HuH-7.5 (cell line): ENCODE measurements at regions not wholly inside any gene's neighbourhood (a gene's known extent, or its start where the extent isn't known, plus 50 kb on each side); places are given as distances from the start of the nearest gene placed in this dataset.

Experiments
- DNase-seq: peaks from one replicate; pipeline ENCODE4 v3.0.0; 2011; ENCODE audit warnings: low spot score

DNA sequence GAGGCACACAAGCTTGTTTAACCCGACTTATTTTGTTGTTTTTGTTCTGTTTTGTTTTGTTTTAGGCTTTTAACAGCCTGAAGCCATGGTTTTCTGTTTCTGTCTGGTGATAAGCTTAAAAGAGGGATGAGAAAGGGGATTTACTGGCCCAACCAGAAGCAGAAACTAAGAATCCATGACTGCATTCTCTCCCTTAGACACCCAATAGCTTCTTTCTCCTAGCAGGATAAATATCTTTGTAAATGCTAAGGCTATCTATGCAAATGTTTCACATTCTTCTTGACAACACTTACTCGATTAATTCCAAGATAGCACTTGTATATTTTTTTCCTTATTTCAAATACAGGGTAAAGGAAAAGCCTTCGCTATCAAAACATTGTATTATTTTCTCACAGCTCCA, 53.7 kb upstream of the SMAD1 start:
- no peak for DNase-seq

DNA sequence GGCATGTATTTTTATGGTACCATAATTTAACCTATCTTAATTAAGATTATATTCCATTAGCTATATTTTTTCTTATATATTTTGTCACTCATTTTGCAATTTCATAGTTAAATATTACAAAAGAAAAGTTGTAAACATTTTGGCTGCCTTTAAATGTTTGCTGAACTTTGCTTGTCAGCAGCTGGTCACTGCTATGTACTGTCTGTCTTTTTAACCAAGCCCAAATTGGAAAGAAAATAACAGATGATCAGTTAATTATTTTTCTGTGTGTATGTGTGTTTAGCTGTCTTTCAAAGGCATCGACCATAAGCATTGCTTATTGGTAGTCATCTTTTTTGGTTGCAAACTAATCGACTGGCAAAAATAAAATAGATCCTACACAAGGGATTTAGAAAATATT, 54.4 kb upstream of the SMAD1 start:
- no peak for DNase-seq

DNA sequence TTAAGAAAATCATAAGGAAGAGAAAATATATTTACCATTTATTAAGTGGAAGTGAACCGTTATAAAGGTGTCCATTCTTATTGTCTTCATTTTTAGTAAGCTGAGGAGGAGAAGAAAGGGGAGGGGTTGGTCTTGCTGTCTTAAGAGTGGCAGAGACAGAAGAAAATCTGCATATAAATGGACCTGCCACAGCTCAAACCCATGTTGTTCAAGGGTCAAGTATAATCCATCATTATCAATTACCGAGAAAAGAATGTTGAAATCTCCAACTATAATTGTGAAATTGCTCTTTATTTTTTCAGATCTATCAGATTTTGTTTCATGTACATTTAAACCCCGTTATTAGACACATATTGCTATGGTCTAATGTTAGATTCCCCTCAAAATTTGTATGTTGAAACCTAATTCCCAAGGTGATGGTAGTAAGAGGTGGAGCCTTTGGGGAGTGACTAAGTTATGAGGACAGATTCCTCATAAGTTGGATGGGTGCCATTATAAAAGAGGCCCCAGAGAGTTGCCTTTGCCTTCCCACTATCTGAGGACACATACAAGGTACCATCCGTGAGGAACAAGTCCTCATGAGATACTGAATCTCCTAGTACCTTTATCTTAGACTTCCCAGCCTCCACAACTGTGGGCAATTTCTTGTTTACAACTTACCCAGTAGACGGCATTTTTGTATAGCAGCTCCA, 58.5 kb upstream of the SMAD1 start:
- no peak for DNase-seq

DNA sequence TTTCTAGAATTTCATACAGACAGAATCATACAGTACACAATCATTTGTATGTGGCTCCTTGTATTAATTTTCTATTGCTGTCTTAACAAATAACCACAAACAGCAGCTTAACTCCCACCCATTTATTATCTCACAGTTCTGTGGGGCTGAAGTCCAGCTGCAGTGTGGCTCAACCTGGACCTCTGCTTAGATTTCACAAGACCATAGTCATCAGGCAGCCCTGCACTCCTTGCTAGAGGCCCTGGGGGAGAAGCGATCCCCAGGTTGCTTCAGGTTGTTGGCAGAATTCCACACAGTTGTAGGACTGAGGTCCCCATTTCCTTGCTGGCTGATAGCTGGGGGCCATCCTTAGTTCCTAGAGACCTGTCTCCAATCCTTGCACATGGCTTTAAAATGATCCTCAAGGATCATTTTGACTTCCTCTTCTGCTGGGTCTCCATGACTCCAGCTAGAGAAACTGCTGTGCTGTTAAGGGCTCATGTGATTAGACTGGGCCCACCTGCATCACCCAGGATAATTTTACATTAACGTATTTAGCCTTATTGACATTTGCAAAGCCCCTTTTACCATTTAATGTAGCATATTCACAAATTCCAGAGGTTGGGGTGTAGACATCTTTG, 60.9 kb upstream of the SMAD1 start:
- DNase-seq = peak; percentile 26

DNA sequence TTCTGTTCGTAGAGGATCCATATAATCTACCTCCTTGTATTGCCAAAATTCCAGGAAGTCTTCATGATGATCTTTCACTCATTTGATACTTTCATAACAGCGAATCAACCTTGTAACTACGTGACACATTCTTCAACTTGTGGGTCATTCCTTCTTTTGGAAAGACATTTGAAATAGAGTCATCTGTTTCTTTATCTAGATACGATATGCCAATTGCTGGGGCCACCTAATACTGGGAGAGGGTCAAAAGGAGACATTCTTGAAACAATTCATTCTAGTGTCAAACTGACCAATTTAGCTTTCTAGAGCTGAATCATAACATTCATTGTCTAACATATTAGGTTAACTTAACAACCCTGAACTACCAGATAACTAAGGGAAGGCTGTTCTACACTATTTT, 62.9 kb upstream of the SMAD1 start:
- no peak for DNase-seq

DNA sequence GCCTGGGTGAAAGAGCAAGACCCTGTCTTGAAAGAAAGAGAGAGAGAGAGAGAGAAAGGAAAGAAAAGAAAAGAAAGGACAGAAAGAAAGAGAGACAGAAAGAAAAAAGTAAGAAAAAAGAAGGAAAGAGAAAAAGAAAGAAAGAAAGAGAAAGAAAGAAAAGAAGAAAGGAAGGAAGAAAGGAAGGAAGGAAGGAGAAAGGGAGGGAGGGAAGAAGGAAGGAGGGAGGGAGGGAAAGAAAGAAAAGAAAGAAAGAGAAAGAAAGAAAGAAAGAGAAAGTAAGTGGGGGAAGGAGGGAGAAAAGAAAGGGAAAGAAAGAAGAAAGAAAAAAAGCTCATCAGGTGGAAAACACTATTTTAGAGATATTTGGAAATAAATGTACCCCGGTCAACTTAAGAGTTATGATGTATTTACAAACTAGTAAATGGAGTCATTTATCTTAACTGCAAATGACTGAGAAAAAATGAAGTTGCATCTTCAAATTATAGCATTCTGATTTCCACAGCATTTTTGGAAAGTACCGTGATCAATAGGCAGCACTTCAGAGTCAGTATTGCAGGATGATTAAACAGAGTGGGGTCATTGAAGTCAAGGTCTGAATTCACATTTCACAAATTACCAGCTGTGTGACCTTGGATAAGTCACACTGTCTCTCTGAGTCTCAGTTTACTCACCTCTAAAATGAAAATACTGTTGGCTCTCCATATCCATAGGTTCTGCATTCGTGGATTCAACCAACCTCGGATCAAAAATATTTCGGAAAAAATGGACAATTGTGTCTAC, 64.1 kb upstream of the SMAD1 start:
- no peak for DNase-seq

DNA sequence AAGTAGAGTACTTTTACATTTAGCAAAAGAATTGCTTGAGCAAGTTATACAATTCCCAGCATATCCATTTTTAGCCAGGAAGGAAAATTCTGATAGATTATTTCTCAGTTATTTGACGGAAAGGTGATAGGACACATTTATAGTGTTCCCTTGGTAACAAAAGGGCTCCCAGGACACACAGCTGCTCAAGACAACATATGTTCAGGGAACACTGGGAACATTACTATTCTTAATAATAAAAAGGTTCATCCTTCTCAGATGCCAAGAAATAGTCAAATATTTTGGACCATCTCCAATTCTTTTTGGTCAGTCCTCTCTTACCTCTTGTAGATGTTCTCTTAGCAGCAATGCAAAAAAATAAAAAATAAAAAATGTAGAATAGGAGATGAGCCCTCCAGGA, 66.8 kb upstream of the SMAD1 start:
- no peak for DNase-seq

DNA sequence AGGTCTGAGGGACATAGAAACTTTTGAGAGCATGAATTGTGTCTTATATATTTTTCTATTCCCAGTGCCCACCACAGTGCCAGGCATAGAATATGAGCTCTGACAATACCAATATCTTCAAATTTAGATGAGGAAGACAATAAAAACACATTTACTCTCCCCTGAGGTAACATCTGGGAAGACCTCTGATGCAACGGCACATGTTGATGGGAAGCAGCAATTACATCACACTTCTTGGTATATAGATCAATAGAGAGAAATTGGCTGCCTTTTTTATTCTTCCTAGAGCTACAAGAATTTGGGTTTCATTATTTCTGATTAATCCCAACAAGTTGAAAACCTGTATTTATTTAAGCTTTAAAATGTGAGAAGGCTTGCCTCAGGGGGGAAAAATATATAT, 67.4 kb upstream of the SMAD1 start:
- no peak for DNase-seq

DNA sequence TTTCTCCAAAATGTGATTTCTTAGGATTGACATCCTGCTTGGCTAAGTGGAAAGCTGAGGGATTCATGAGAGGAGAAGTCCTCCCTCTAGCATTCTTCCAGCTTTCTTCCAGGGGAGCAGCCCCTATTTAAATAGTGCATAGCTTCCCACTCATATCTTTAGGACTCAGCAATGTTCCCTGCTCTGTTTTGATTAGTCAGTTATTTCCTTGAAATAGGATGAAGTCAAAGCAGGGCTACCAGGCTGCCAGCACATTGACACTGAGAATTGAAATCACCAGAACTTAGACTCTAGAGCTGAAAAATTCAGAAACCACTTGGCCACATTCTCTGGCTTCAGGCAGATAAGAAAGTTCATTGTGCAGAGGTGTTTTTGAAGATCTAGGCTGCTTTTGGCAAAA, 74.7 kb upstream of the SMAD1 start:
- no peak for DNase-seq

DNA sequence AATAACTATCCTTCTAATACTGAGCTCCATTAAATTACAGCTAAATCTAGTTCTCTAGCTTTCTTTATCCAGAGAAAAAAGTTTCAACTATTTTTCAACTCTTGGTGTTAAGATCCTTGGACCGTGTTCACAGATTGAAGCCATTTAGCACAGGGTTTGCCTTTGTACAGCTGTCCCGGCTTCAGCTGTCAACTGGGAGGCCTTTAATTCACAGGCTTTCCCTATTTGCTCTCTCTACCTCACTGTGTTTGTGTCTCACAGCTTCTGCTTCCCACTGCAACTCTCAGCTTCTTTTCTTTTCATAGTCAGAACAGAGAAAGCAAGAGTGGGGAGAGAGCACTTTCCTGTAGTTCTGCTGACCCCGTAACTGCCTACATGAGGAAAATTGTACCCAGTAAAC, 76.9 kb upstream of the SMAD1 start:
- DNase-seq = no peak

DNA sequence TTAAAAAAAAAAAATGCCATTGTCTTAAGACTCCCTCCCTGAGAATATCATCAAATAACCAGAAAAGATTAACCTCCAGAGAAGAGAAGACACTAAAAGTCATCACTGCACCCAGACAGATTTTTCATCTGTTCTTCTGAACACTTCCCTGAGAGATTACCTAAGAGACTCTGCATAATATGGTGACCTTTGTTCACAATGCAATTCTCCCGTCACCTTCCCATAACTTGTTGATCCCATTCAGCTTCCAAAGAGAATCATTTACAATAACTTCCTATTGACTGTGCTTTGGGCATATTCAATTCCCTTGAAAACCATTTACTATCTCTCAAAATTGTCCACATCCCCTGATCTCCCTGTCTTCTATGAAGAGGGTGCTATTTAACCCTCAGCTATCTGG, 85.1 kb upstream of the SMAD1 start:
- DNase-seq = no peak

DNA sequence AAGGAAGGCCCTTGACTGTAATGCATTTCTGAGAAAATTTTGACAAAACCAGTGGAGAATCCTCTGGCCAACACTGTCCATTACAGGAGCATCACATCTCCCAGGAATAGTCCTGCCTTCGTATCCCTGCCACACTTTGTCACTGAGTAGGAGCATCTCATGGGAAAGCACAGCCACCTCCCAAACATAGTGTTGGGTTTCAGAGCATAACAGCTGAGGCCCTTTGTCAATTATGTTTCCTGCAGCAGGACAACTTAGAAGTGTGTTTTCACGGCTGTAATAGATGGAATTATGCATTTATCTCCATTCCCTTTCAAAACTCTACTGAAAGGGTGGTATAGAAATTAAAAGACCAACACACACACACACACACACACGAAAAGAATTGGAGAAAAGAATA, 91.1 kb upstream of the SMAD1 start:
- no peak for DNase-seq

DNA sequence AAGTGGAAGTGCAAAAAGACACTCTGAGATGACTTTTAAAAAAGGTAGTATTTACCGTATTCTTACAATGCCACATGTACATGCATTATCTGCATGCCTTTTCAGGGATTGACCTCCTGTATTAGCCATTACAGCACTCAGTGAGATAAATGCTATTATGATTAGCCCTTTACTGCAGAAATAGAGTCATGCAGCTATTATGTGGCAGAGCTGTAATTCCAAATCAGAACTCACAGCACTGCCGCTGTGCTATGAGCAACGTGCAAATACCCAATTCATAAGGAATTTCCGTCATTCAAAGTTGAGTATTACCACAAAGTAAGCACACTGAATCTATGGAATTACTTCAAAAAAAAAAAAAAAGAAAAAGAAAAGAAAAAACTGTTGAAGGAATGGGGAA, 92.1 kb upstream of the SMAD1 start:
- no peak for DNase-seq

DNA sequence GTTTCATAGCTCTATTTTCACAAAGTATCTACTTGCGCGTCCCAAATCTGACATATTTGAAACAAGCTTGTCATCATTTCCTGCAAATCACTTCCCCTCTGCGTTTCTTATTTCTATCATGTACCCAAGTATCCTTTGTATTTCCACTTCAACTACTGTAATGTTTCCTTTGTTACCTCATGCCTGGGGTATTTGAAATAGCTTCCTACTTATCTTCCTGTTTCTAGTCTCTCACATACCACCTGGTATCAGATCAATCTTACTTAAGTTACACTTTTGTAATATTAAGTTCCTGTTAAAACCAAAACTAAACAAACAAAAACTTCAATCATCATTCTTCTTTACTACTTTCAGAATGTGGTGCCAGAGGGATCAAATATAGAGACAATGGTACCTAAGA, 93.6 kb upstream of the SMAD1 start:
- DNase-seq = no peak

DNA sequence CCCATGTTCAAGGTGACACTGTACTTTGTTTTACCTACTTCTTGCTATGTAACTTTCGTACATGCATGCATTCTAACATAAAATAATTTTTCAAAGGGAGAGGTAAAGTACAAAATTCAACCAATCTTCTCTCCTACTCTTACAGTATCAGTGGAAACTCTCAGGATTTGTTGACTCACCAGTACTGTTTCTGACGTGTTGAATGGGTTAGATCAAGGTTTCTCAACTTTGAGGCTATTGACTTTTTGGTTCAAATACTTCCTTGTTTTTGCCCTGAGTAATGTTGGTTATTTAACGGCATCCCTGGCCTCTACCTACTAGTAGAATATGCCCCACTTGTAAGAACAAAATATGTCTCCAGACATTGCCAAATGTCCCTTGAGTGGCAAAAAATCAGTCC, 94.6 kb upstream of the SMAD1 start:
- DNase-seq = no peak

DNA sequence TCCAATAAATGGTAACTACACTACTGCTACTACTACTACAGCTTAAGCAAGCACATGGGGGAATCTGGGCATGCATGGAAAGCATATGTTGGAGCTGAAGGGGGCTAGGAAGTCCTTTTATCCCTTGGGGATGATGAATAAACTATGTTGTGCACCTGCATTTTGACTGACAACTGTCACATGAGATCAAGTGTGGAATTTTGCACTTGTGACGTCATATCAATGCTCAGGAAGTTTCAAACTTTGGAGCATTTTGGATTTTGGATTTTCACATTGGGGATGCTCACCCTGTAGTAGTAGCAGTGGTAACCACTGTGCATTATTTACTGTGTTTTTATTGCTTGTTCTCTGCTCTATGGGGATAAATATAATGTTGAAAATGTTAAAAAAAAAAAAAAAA, 100.5 kb upstream of the SMAD1 start:
- DNase-seq = no peak

DNA sequence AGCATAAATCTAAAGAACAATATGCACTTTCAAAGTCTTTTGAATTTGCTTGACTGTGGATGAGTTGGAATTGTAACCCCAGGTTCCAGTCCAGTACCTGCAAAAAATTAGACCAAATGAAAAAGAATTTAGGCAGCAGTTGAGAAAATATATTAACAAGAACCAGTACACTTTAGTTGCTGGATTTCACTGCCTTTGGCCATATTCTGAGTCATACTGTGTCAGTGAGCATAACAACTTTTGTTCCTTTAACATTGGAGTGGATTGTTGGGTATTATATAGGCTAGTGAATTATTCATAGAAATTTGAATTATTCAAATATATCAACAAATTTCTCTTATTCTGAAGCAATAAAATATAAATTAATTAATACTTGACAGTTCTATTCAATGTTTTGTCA, 101.5 kb upstream of the SMAD1 start:
- DNase-seq = no peak

DNA sequence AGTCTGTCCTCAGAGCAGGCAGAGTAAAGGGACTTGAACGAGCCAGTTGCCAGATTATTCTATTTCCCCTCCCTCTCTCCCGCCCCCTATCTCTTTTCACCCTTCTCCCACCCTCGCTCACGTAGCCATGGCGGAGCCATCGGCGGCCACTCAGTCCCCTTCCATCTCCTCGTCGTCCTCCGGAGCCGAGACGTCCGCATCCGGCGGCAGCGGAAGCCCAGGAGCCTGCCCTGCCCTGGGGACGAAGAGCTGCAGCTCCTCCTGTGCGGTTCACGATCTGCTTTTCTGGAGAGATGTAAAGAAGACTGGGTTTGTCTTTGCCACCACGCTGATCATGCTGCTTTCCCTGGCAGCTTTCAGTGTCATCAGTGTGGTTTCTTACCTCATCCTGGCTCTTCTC, 106.2 kb upstream of the SMAD1 start:
- DNase-seq = peak; percentile 9

DNA sequence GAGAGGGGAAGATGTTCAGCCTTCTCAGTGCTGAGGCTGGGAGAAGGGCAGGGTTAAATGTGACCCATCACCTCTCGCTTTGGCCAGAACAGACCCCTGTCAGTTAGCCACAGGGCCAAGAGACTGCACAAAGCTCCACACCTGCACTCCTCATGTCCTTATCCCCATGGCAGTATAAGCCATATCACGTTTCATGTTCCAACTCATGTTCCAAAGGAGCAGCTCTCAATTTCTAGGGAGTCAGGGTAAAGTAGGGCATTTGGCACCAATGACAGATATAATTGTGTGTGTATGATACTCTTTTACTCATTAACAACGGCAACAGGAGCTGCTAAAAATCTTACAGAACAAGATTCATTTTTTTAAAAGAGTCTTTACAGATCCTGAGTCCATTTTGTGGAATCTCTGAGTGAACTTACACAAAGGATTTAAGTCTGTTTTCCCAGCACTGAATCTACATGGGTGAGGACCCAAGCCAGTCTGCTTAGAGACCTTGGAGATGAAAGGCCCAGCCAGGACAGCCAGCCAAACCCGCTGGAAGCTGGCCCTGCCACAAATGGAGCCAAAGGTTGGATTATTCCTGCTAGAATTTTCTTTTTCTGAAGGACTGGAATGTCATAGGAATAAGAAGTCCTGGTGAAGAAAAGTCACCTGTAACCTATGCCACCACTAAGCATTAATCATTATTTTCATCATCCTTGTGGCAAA, 129.1 kb upstream of the SMAD1 start:
- DNase-seq = no peak

DNA sequence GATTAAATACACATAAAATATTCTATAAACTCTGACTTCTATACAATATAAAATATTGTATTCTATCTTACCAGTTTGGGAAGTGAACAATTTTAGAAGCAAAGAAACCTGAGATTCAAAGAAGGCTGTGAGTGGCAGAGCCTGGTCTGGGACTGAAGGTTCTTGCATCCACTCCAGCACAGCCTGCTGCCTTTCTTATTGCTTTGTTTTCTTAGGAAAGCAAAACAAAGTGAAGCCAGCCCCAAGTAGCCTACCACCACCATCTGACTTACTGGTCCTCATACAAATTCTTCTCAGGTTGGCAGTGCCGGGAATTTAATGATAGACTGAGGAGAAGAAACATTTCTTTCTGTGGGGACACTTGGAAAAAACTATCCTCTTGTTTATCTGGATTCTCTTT, 129.7 kb upstream of the SMAD1 start:
- DNase-seq = no peak

DNA sequence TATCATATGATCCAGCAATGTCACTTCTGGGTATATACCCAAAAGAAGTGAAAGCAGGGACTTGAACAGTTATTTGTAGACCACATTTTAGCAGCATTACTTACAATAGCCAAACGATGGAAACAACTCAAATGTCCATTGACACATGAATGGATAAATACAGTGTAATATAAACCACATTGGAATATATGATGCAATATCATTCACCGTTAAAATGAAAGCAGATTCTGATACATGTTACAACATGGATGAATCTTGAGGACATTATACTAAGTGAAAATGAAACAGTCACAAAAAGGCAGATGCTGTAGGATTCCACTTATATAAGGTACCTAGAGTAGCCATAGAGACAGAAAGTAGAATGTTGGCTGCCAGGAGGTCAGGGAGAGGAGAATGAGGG, 130.5 kb upstream of the SMAD1 start:
- DNase-seq = no peak

DNA sequence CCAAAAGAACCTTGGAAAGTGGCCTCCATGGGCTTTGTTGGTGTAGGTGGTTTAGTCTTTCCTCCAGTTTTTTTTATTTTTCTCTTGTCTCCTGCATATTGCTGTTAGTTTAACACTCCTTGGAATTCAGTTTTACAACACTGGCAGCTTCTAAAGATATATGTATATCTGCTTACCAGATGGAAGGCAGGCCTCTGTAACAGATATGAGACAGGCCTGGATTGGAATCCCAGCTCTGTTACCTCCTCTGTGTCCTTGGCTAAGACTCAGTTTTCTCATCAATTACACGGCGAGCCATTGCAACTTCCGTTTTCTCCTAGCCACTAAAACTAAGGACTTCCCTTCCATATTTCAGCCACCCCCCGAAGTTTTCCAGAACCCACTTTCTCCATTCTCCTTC, 133.4 kb upstream of the SMAD1 start:
- no peak for DNase-seq

DNA sequence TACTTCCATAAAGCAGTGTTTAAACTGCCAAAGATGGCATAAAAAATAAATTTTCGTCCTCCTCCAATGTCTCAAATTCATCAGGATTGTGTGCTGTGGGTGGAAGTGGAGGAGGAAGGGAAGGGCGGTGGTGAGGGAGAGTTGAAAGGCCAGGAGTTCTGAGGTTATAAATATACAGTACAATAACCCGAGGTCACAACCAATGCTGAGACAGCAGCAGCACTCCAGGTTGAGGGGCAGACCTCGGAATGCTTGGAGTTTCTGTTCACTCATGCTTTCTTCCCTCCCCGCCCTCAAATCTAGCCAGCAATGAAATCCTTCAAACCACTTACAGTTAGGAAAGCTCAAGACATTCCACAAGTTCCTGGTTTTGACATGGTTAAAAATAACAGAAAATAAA, 134.0 kb upstream of the SMAD1 start:
- DNase-seq = no peak
